ENCODE measurements at regions not wholly inside any gene's neighbourhood (a gene's known extent, or its start where the extent isn't known, plus 50 kb on each side); places are given as distances from the start of the nearest gene placed in this dataset.

DNA sequence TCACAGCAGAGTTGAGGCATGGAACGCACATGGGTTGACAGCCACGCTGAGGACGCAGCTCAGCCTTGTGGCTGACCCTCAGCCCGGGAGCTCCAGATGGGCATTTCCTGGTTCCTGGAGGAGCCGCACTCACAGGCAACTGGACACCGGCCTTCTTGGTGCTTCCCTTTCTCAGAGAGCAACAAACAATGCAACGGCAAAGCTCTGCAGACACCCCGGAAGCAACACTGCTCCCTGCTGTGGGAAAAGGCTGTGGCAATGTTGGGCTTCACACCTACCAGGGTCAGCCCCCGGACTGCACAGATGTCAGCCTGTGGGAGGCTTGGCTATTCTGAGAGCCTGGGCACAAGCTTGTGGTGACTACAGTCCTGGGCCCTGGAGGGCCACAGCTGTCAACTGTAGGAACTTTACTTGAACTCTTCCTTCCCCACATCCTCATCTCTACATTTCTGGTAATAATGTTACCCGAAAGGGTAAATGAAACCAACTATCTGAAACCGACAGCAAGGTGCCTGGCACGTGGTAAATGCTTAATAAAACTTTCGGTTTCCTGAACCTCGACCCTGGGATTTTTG, 597.5 kb upstream of the MKI67 start:
- no peak for DNase-seq
- no peak for ATAC-seq
- Histone ChIP-seq H3K27ac (no peak overlapping the region), H3K36me3 (no peaks in the 10 kb centered on the region), H3K4me3 (no peak overlapping the region), H3K27me3 (no peaks in the 10 kb centered on the region), H3K9me3 (no peaks in the 10 kb centered on the region), H3K4me1 (no peaks in the 10 kb centered on the region)
- intact Hi-C loops (cut with DNase I) = no loop called here
- no peak for TF ChIP-seq CTCF (IDR thresholded peaks at IDR 0.05)

DNA sequence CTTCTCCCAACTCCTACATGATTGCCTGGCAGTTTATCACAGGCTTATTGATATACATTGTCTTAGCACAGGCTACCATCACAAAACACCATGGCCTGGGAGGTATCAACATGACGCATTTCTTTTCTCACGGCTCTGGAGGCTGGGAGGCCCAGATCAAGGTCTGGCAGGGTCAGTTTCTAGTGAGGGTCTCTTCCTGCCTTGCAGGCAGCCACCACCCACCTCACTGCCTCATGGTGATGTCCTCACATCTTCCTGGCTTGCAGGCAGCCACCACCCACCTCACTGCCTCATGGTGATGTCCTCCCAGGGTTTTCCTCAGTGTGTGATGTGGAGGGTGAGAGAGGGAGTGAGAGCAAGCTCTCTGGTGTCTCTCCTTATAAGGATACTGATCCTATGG, 599.3 kb upstream of the MKI67 start:
- Histone ChIP-seq H3K4me1 (no peaks in the 10 kb centered on the region), H3K27me3 (no peaks in the 10 kb centered on the region), H3K36me3 (no peaks in the 10 kb centered on the region), H3K9me3 (no peaks in the 10 kb centered on the region), H3K4me3 (no peak overlapping the region), H3K27ac (no peak overlapping the region)
- ATAC-seq = no peak
- no peak for DNase-seq
- intact Hi-C loops (cut with DNase I) = no loop called here
- no peak for TF ChIP-seq CTCF (IDR thresholded peaks at IDR 0.05)

DNA sequence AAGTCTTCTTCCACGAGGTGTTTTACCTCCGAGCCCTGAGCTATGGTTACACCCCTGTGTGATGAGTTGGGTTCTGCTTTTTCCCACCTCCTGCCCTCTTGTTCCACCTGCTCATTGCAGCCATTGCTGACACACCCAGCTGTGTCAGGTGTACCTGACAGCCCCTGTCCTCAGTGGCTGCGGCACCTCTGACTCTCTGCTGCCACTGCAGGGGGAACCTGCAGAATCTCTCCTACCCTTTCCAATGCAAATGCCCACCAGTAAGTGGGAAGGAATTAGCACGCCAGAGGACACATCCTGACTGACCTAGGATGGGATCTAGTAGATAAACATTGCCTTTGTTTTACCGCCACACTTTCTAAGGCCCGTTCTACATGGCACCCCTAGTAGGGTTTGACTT, 600.9 kb upstream of the MKI67 start:
- no peak overlapping the region for H3K4me3 ChIP-seq
- H3K27ac ChIP-seq = no peak overlapping the region
- no peaks in the 10 kb centered on the region for H3K4me1 ChIP-seq
- no peak for TF ChIP-seq CTCF (IDR thresholded peaks at IDR 0.05)
- no peaks in the 10 kb centered on the region for H3K9me3 ChIP-seq
- H3K36me3 ChIP-seq = no peaks in the 10 kb centered on the region
- DNase-seq = no peak
- no peaks in the 10 kb centered on the region for H3K27me3 ChIP-seq
- intact Hi-C loops (cut with DNase I) = no loop called here
- no peak for ATAC-seq

DNA sequence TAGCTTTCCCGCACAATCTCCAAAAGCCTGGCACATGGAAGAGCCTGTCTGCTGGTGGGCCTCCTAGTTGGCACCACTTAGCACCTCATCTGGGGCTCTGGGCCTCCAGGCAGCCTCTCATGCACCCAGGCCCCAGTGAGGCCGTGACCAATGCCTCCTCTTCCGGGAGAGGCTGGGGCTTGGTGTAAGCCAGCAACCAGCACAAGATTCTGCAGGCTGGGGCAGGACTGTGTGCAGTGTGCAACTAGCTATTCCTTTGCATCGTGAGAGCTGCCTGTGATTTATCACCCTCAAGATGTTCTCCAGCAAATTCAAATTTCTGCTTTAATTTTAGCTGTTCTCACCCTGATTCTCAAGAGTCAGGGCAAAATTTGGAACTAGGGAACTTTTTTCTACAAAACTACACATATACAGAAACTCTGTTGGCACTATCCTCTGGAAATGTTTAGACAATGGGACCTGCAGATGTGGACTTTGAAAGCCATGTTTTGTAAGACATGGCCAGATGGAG, 603.7 kb upstream of the MKI67 start:
- no peak overlapping the region for H3K27ac ChIP-seq
- intact Hi-C loops (cut with DNase I) = no loop called here
- TF ChIP-seq CTCF (IDR thresholded peaks at IDR 0.05) = no peak
- ATAC-seq (no peak), DNase-seq (no peak)
- no peaks in the 10 kb centered on the region for H3K9me3 ChIP-seq
- H3K4me3 ChIP-seq = no peak overlapping the region
- no peaks in the 10 kb centered on the region for H3K4me1 ChIP-seq
- no peaks in the 10 kb centered on the region for H3K27me3 ChIP-seq
- H3K36me3 ChIP-seq = no peaks in the 10 kb centered on the region

DNA sequence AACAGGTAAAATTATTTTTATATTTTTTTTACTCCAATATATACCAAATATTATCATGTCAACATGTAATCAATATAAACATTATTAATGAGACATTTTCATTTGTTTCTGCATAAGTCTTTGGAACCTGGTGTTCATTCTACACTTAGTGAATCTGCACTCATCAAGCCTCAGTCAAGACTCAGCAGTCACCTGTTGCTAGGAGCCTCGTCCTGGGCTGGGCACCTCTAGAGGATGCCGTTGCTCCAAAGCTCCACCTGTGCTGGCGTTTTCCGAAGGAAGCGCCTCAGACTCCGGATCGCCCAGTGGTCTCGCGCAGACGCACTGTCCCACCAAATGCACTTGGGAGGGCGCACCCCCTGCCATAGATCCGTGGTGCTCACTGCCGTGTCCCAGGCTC, 604.7 kb upstream of the MKI67 start:
- Histone ChIP-seq H3K27me3 (no peaks in the 10 kb centered on the region), H3K27ac (no peak overlapping the region), H3K4me3 (no peak overlapping the region), H3K4me1 (no peaks in the 10 kb centered on the region), H3K9me3 (no peaks in the 10 kb centered on the region), H3K36me3 (no peaks in the 10 kb centered on the region)
- ATAC-seq (no peak), DNase-seq (no peak)
- intact Hi-C loops (cut with DNase I) = no loop called here
- TF ChIP-seq CTCF (IDR thresholded peaks at IDR 0.05) = no peak

DNA sequence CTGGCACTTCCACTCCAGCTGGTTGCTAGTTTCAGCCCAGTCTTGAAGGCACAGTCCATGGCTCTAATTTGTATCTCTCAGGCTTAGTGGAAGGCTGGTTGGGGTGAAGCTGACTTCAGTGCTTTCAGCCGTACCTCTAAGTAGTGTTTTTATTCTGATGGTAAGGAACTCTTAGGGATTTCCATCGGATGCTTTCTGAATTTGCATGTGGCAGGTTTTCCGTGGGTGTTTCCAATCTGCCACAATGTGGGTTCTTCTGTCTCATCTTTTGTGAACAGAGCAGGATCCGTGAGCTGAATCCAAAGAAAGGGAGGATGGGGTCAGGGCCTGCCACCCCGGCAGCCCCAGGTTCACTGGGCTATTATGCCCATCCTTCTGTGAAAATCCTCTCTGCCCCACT, 607.9 kb upstream of the MKI67 start:
- intact Hi-C loops (cut with DNase I) = no loop called here
- Histone ChIP-seq H3K4me3 (no peak overlapping the region), H3K27ac (no peak overlapping the region), H3K36me3 (no peaks in the 10 kb centered on the region), H3K9me3 (no peaks in the 10 kb centered on the region), H3K27me3 (no peaks in the 10 kb centered on the region), H3K4me1 (no peaks in the 10 kb centered on the region)
- TF ChIP-seq CTCF (IDR thresholded peaks at IDR 0.05) = no peak
- DNase-seq (no peak), ATAC-seq (no peak)
